Mesothelial cell of epicardium (in vitro differentiated cells): ENCODE measurements at regions not wholly inside any gene's neighbourhood (a gene's known extent, or its start where the extent isn't known, plus 50 kb on each side); places are given as distances from the start of the nearest gene placed in this dataset.
"Not testable (repeated sequence)": the region's sequence is repeated elsewhere in the genome, so short reads cannot be mapped to it uniquely, and the experiment has no call there.

Experiments used
- DNase-seq, 2 experiments: peaks; one replicate each; pipeline ENCODE4 v3.0.0; 2021; ENCODE audit warnings: low spot score in 2 of 2; ENCODE audit not compliant: unreplicated experiment in 2 of 2
- H3K27ac Mint-ChIP-seq: 2 replicates; pipeline ENCODE4 v1.8.0; 2021; ENCODE audit warnings: mixed read lengths
- H3K27me3 Mint-ChIP-seq: 2 replicates; pipeline ENCODE4 v1.8.0; 2021; ENCODE audit warnings: low read depth, mixed read lengths
- H3K36me3 Mint-ChIP-seq: 2 replicates; pipeline ENCODE4 v1.8.0; 2021; ENCODE audit warnings: mixed read lengths
- H3K4me1 Mint-ChIP-seq: 2 replicates; pipeline ENCODE4 v1.8.0; 2021; ENCODE audit warnings: mixed read lengths
- H3K4me3 Mint-ChIP-seq: 2 replicates; pipeline ENCODE4 v1.8.0; 2021; ENCODE audit warnings: mild to moderate bottlenecking, moderate library complexity, mixed read lengths
- H3K9me3 Mint-ChIP-seq: 2 replicates; pipeline ENCODE4 v1.8.0; 2021; ENCODE audit warnings: mixed read lengths
- CTCF ChIP-seq: fragments of 200-600 bp; sonication (generic); IDR thresholded peaks from one replicate; pipeline ENCODE4 v1.5.0; 2021; ENCODE audit warnings: antibody characterized with exemption; ENCODE audit not compliant: unreplicated experiment

GRCh38 chr4:14415146-14415545 is 587.1 kb upstream of the CPEB2 start:
- H3K36me3 Mint-ChIP-seq, result no peaks in the 10 kb centered on the region
- no peak for DNase-seq

GRCh38 chr4:14419516-14419915 is 582.8 kb upstream of the CPEB2 start:
- Mint-ChIP-seq H3K4me3 (no peak overlapping the region), H3K27ac (no peak overlapping the region), H3K36me3 (no peaks in the 10 kb centered on the region), H3K27me3 (no peaks in the 10 kb centered on the region), H3K4me1 (no peaks in the 10 kb centered on the region), H3K9me3 (peaks cover 10% of the 10 kb centered on the region)
- TF ChIP-seq CTCF, result no peak
- no peak for DNase-seq

More at GRCh38 chr4:14415146-14415545, 587.1 kb upstream of the CPEB2 start:
- Mint-ChIP-seq H3K27me3 (no peaks in the 10 kb centered on the region), H3K9me3 (no peaks in the 10 kb centered on the region), H3K27ac (no peak overlapping the region), H3K4me3 (no peak overlapping the region), H3K4me1 (no peaks in the 10 kb centered on the region)
- TF ChIP-seq CTCF, result no peak

- not testable (repeated sequence) for DNase-seq, H3K27ac Mint-ChIP-seq, H3K4me1 Mint-ChIP-seq, H3K27me3 Mint-ChIP-seq, H3K36me3 Mint-ChIP-seq, H3K4me3 Mint-ChIP-seq
- peaks cover 22% of the 10 kb centered on the region for H3K9me3 Mint-ChIP-seq
Measured at GRCh38 chr4:14426297-14426696, 576.0 kb upstream of the CPEB2 start.

- Mint-ChIP-seq H3K36me3 (no peaks in the 10 kb centered on the region), H3K4me1 (no peaks in the 10 kb centered on the region), H3K9me3 (peaks cover 17% of the 10 kb centered on the region), H3K4me3 (no peak overlapping the region), H3K27ac (no peak overlapping the region), H3K27me3 (no peaks in the 10 kb centered on the region)
- no peak for TF ChIP-seq CTCF
- DNase-seq, result no peak
Measured at GRCh38 chr4:14428125-14428524, 574.2 kb upstream of the CPEB2 start.

- H3K9me3 Mint-ChIP-seq, result peaks cover 3% of the 10 kb centered on the region
- no peaks in the 10 kb centered on the region for H3K27me3 Mint-ChIP-seq
- H3K4me3 Mint-ChIP-seq, result no peak overlapping the region
- no peak overlapping the region for H3K27ac Mint-ChIP-seq
- no peak for TF ChIP-seq CTCF
- DNase-seq, result no peak
- H3K4me1 Mint-ChIP-seq, result no peaks in the 10 kb centered on the region
- H3K36me3 Mint-ChIP-seq, result no peaks in the 10 kb centered on the region
Measured at GRCh38 chr4:14431155-14432134, 570.8 kb upstream of the CPEB2 start.

GRCh38 chr4:14434483-14434882 is 567.8 kb upstream of the CPEB2 start:
- H3K27ac Mint-ChIP-seq, result no peak overlapping the region
- H3K9me3 Mint-ChIP-seq, result no peaks in the 10 kb centered on the region
- no peaks in the 10 kb centered on the region for H3K36me3 Mint-ChIP-seq

More at GRCh38 chr4:14434483-14434882, 567.8 kb upstream of the CPEB2 start:
- no peak for TF ChIP-seq CTCF
- Mint-ChIP-seq H3K27me3 (peaks cover 2% of the 10 kb centered on the region), H3K4me3 (no peak overlapping the region), H3K4me1 (no peaks in the 10 kb centered on the region)
- DNase-seq, result no peak
